ENCODE measurements at regions not wholly inside any gene's neighbourhood (a gene's known extent, or its start where the extent isn't known, plus 50 kb on each side); places are given as distances from the start of the nearest gene placed in this dataset.

- intact Hi-C loops (cut with micrococcal nuclease), result no loop called here
- Histone ChIP-seq H3K4me3 (ENCODE audit: control extremely low read depth in 1 of 5, extremely low read depth in 1 of 5, insufficient read depth in 1 of 5, low read depth in 2 of 5, low read length in 4 of 5) (no peak overlapping the region), H3K79me2 (ENCODE audit: control insufficient read depth, insufficient read depth, low read length) (no peaks in the 10 kb centered on the region), H3K9me3 (ENCODE audit: control extremely low read depth in 1 of 3, control insufficient read depth in 2 of 3, insufficient read depth in 1 of 3, low read length in 2 of 3) (no peaks in the 10 kb centered on the region), H3K9ac (ENCODE audit: low read length) (no peak overlapping the region), H2AFZ (ENCODE audit: insufficient read depth, low read depth, low read length, poor library complexity, severe bottlenecking) (no peak overlapping the region), H4K20me1 (ENCODE audit: control insufficient read depth, insufficient read depth, low read length, poor library complexity, severe bottlenecking) (no peaks in the 10 kb centered on the region), H3K27me3 (replicated peaks in 1 of 4; ENCODE audit: control extremely low read depth in 1 of 4, control insufficient read depth in 3 of 4, insufficient read depth in 4 of 4, low read length in 3 of 4) (peaks cover 0 to 8% (median 2%) of the 10 kb centered on the region in 4 experiments), H3K36me3 (replicated peaks in 1 of 2; ENCODE audit: control extremely low read depth in 1 of 2, control insufficient read depth in 1 of 2, extremely low read depth in 1 of 2, insufficient read depth in 2 of 2, low read length in 1 of 2) (no peaks in the 10 kb centered on the region), H3K27ac (ENCODE audit: low read length in 2 of 2) (no peak overlapping the region), H3K4me1 (ENCODE audit: control insufficient read depth in 2 of 2, insufficient read depth in 2 of 2, low read length in 2 of 2) (peaks cover 0 to 5% of the 10 kb centered on the region in 2 donors), H3K4me2 (replicated peaks; ENCODE audit: low read depth, low read length, poor library complexity, severe bottlenecking) (no peak overlapping the region)
- POLR2A ChIA-PET, result no interaction called here
- Mint-ChIP-seq H3K4me3 (no peak overlapping the region), H3K27me3 (peaks cover 20% of the 10 kb centered on the region), H3K27ac (no peak overlapping the region), H3K9me3 (ENCODE audit: insufficient read depth) (no peaks in the 10 kb centered on the region), H3K4me1 (peaks cover 9% of the 10 kb centered on the region)
- ATAC-seq (ENCODE audit: low read depth) (no peak), DNase-seq (no peak)
- CTCF ChIA-PET, result no interaction called here
- no peak for TF ChIP-seq CTCF (IDR thresholded peaks at IDR 0.05)
- TF ChIP-seq EZH2 (IDR thresholded peaks at IDR 0.05; ENCODE audit: borderline replicate concordance, insufficient read depth, low read depth, low read length, poor library complexity, severe bottlenecking), result no peak
- 96% methylated on average over 22 of the region's 30 CpGs for WGBS (ENCODE audit: insufficient coverage)
Measured at GRCh38 chr22:48496987-48497650, 1330.6 kb downstream of the BRD1 start.

- WGBS (ENCODE audit: insufficient coverage), result 86% methylated on average over 15 of the region's 16 CpGs
- DNase-seq, result no peak
- H3K36me3 ChIP-seq (replicated peaks in 1 of 2; ENCODE audit: control extremely low read depth in 1 of 2, control insufficient read depth in 1 of 2, extremely low read depth in 1 of 2, insufficient read depth in 2 of 2, low read length in 1 of 2), result no peaks in the 10 kb centered on the region
- ATAC-seq (ENCODE audit: low read depth), result no peak
- no peak overlapping the region for H3K4me3 Mint-ChIP-seq
- no peak overlapping the region for H3K9ac ChIP-seq (ENCODE audit: low read length)
- peaks cover 10% of the 10 kb centered on the region for H3K4me1 Mint-ChIP-seq
- no peak for TF ChIP-seq EZH2 (IDR thresholded peaks at IDR 0.05; ENCODE audit: borderline replicate concordance, insufficient read depth, low read depth, low read length, poor library complexity, severe bottlenecking)
- TF ChIP-seq CTCF (IDR thresholded peaks at IDR 0.05), result no peak
- H4K20me1 ChIP-seq (ENCODE audit: control insufficient read depth, insufficient read depth, low read length, poor library complexity, severe bottlenecking), result no peaks in the 10 kb centered on the region
- no peaks in the 10 kb centered on the region for H3K9me3 Mint-ChIP-seq (ENCODE audit: insufficient read depth)
- intact Hi-C loops (cut with micrococcal nuclease), result no loop called here
- ChIA-PET POLR2A (no interaction called here), CTCF (interaction anchor here (0.7 kb wide), 1 partner anchor 1282 kb away, joined by 4 read pairs; no protein-coding TSS in a partner anchor)
- H3K27me3 Mint-ChIP-seq, result peaks cover 27% of the 10 kb centered on the region
- peaks cover 0 to 13% (median 7%) of the 10 kb centered on the region in 4 experiments for H3K27me3 ChIP-seq (replicated peaks in 1 of 4; ENCODE audit: control extremely low read depth in 1 of 4, control insufficient read depth in 3 of 4, insufficient read depth in 4 of 4, low read length in 3 of 4)
- no peak overlapping the region for H3K27ac Mint-ChIP-seq
- H2AFZ ChIP-seq (ENCODE audit: insufficient read depth, low read depth, low read length, poor library complexity, severe bottlenecking), result no peak overlapping the region
- no peak overlapping the region for H3K4me3 ChIP-seq (ENCODE audit: control extremely low read depth in 1 of 5, extremely low read depth in 1 of 5, insufficient read depth in 1 of 5, low read depth in 2 of 5, low read length in 4 of 5)
- H3K79me2 ChIP-seq (ENCODE audit: control insufficient read depth, insufficient read depth, low read length), result no peaks in the 10 kb centered on the region
- H3K9me3 ChIP-seq (ENCODE audit: control extremely low read depth in 1 of 3, control insufficient read depth in 2 of 3, insufficient read depth in 1 of 3, low read length in 2 of 3), result no peaks in the 10 kb centered on the region
- H3K4me2 ChIP-seq (replicated peaks; ENCODE audit: low read depth, low read length, poor library complexity, severe bottlenecking), result no peak overlapping the region
- peaks cover 5% of the 10 kb centered on the region in 2 donors for H3K4me1 ChIP-seq (ENCODE audit: control insufficient read depth in 2 of 2, insufficient read depth in 2 of 2, low read length in 2 of 2)
- no peak overlapping the region for H3K27ac ChIP-seq (ENCODE audit: low read length in 2 of 2)
Measured at GRCh38 chr22:48496226-48496845, 1331.3 kb downstream of the BRD1 start.
